ENCODE measurements at regions not wholly inside any gene's neighbourhood (a gene's known extent, or its start where the extent isn't known, plus 50 kb on each side); places are given as distances from the start of the nearest gene placed in this dataset.

GRCh38 chr9:35552837-35553236 lies 52.2 kb upstream of the TESK1 start:
- Histone ChIP-seq H3K4me1 (replicated peaks; ENCODE audit: insufficient read depth) (no peaks in the 10 kb centered on the region), H3K4me3 (no peak overlapping the region), H3K4me2 (no peak overlapping the region), H3K36me3 (ENCODE audit: low read depth) (no peaks in the 10 kb centered on the region), H3F3A (ENCODE audit: insufficient read depth, low read depth) (0 out of 2 replicates have a peak, but pooled peaks cover 6% of the 10 kb centered on the region), H3K27ac (no peak overlapping the region), H3K9me3 (ENCODE audit: insufficient read depth, low read depth) (no peaks in the 10 kb centered on the region), H3K27me3 (ENCODE audit: insufficient read depth, low read depth) (no peaks in the 10 kb centered on the region), H4K20me1 (ENCODE audit: insufficient read depth) (no peaks in the 10 kb centered on the region), H3K79me2 (ENCODE audit: low read depth) (no peaks in the 10 kb centered on the region), H2AFZ (no peak overlapping the region), H3K9me2 (ENCODE audit: insufficient read depth) (no peaks in the 10 kb centered on the region)
- intact Hi-C loops (cut with micrococcal nuclease; ENCODE audit: unreplicated experiment) = no loop called here
- DNase-seq = no peak
- no peak for TF ChIP-seq EZH2 (IDR thresholded peaks at IDR 0.05; ENCODE audit: low read depth)
- TF ChIP-seq, protein P1, sequence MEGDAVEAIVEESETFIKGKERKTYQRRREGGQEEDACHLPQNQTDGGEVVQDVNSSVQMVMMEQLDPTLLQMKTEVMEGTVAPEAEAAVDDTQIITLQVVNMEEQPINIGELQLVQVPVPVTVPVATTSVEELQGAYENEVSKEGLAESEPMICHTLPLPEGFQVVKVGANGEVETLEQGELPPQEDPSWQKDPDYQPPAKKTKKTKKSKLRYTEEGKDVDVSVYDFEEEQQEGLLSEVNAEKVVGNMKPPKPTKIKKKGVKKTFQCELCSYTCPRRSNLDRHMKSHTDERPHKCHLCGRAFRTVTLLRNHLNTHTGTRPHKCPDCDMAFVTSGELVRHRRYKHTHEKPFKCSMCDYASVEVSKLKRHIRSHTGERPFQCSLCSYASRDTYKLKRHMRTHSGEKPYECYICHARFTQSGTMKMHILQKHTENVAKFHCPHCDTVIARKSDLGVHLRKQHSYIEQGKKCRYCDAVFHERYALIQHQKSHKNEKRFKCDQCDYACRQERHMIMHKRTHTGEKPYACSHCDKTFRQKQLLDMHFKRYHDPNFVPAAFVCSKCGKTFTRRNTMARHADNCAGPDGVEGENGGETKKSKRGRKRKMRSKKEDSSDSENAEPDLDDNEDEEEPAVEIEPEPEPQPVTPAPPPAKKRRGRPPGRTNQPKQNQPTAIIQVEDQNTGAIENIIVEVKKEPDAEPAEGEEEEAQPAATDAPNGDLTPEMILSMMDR (conservative IDR thresholded peaks at IDR 0.05) = no peak
- ChIA-PET CTCF (interaction anchor here (0.6 to 1.9 kb wide), 5 partner anchors 32 to 558 kb away, joined by 3 to 17 read pairs (median 5); no protein-coding TSS in a partner anchor), POLR2A (ENCODE audit: unreplicated experiment) (interaction anchor here (0.6 kb wide), 1 partner anchor 37 kb away, joined by 5 read pairs; no protein-coding TSS in a partner anchor)
- BruUV-seq (replicated peaks) = no TSS peak

DNA sequence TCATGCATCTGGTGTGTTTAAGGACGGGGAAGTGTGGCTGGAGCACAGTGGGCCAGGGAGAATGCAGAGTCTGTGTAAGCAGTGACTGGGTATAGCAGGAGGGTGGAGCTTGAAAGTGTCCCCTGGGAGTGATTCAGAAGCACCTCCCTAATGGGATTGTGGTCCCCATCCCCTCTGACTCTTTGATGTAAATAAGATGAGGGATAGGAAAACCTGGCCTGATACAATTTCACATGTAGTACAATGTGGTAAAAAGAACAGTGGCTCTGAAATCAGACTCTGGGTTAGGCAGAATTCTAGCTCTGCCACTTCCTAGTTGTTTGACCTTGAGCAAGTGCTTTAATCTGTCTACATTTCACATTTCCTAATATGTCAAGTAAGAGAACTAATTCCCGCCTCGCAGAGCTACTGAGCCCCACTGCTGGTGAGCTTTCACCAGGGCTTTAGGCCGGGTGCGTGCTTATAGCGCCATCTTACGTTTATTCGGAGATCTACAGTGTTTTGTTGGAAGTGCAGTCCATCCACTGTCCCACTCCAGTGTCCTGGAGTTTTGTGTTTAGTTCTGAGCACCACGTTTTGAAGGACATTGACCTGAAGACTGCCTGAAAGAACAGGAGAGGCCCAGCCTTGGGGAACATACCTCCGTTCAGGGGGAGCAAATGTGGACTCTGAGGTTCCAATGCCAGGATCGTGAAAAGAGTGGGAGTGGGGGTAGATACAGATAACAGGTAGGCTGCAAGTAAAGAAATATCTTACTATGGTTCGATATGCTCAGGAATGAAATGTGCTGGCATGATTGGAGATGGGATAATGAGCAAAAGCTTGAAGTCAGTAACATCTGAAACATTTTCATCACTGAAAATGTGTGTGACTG lies 51.2 kb upstream of the TESK1 start:
- no TSS peak for BruUV-seq (replicated peaks)
- CTCF ChIA-PET = interaction anchor here (0.5 to 1.9 kb wide), 5 partner anchors 33 to 662 kb away, joined by 3 to 17 read pairs (median 5); no protein-coding TSS in a partner anchor

GRCh38 chr9:35555246-35555701 lies 49.8 kb upstream of the TESK1 start:
- CTCF ChIA-PET = no interaction called here
- H3K4me2 ChIP-seq = no peak overlapping the region
- DNase-seq = no peak

More for the DNA sequence above, 51.2 kb upstream of the TESK1 start:
- Histone ChIP-seq H3K4me3 (no peak overlapping the region), H2AFZ (no peak overlapping the region), H4K20me1 (ENCODE audit: insufficient read depth) (no peaks in the 10 kb centered on the region), H3K9me3 (ENCODE audit: insufficient read depth, low read depth) (no peaks in the 10 kb centered on the region), H3K27ac (no peak overlapping the region), H3K4me1 (replicated peaks; ENCODE audit: insufficient read depth) (no peaks in the 10 kb centered on the region), H3K36me3 (ENCODE audit: low read depth) (no peaks in the 10 kb centered on the region), H3K79me2 (ENCODE audit: low read depth) (no peaks in the 10 kb centered on the region), H3K4me2 (no peak overlapping the region), H3K27me3 (ENCODE audit: insufficient read depth, low read depth) (no peaks in the 10 kb centered on the region), H3F3A (ENCODE audit: insufficient read depth, low read depth) (0 out of 2 replicates have a peak, but pooled peaks cover 6% of the 10 kb centered on the region), H3K9me2 (ENCODE audit: insufficient read depth) (no peaks in the 10 kb centered on the region)
- no peak for TF ChIP-seq EZH2 (IDR thresholded peaks at IDR 0.05; ENCODE audit: low read depth)
- TF ChIP-seq, protein P1 (conservative IDR thresholded peaks at IDR 0.05) = peak; percentile 80
- DNase-seq = peak; percentile 39 to 44
- intact Hi-C loops (cut with micrococcal nuclease; ENCODE audit: unreplicated experiment) = loop anchor here (1.0 to 2.0 kb wide), 3 partner anchors 43 to 73 kb away; no protein-coding TSS in a partner anchor
- POLR2A ChIA-PET (ENCODE audit: unreplicated experiment) = interaction anchor here (0.5 kb wide), 1 partner anchor 38 kb away, joined by 4 read pairs; no protein-coding TSS in a partner anchor

More at GRCh38 chr9:35555246-35555701, 49.8 kb upstream of the TESK1 start:
- Histone ChIP-seq H3K79me2 (ENCODE audit: low read depth) (no peaks in the 10 kb centered on the region), H3K9me2 (ENCODE audit: insufficient read depth) (no peaks in the 10 kb centered on the region), H3K36me3 (ENCODE audit: low read depth) (no peaks in the 10 kb centered on the region), H3K4me1 (replicated peaks; ENCODE audit: insufficient read depth) (no peaks in the 10 kb centered on the region), H3K4me3 (no peak overlapping the region), H3K27ac (no peak overlapping the region), H3K9me3 (ENCODE audit: insufficient read depth, low read depth) (no peaks in the 10 kb centered on the region), H3K27me3 (ENCODE audit: insufficient read depth, low read depth) (no peaks in the 10 kb centered on the region), H4K20me1 (ENCODE audit: insufficient read depth) (no peaks in the 10 kb centered on the region), H3F3A (ENCODE audit: insufficient read depth, low read depth) (0 out of 2 replicates have a peak, but pooled peaks cover 6% of the 10 kb centered on the region), H2AFZ (no peak overlapping the region)
- BruUV-seq (replicated peaks) = no TSS peak
- TF ChIP-seq EZH2 (IDR thresholded peaks at IDR 0.05; ENCODE audit: low read depth) = no peak
- TF ChIP-seq, protein P1 (conservative IDR thresholded peaks at IDR 0.05) = no peak
- POLR2A ChIA-PET (ENCODE audit: unreplicated experiment) = no interaction called here
- intact Hi-C loops (cut with micrococcal nuclease; ENCODE audit: unreplicated experiment) = loop anchor here (2.0 kb wide), 1 partner anchor 44 kb away; no protein-coding TSS in a partner anchor

All from PC-9 (cell line).